Loucy (cell line): ENCODE measurements at regions not wholly inside any gene's neighbourhood (a gene's known extent, or its start where the extent isn't known, plus 50 kb on each side); places are given as distances from the start of the nearest gene placed in this dataset.

Experiments used
- H2AFZ ChIP-seq: fragments of 200-600 bp; sonication (generic); 2 replicates; pipeline ENCODE4 v1.6.0; 2016; ENCODE audit warnings: antibody characterized with exemption, mild to moderate bottlenecking, low read length, moderate library complexity
- H3F3A ChIP-seq: fragments of 200-600 bp; 2 replicates; pipeline ENCODE4 v1.6.0; 2016; ENCODE audit warnings: antibody characterized with exemption, low read depth, mild to moderate bottlenecking
- H3K27me3 ChIP-seq: fragments of 200-600 bp; sonication (generic); 2 replicates; pipeline ENCODE4 v1.6.1; 2014; ENCODE audit warnings: low read length, mild to moderate bottlenecking; ENCODE audit not compliant: insufficient read depth, poor library complexity, severe bottlenecking
- H3K36me3 ChIP-seq: fragments of 200-600 bp; sonication (generic); 2 replicates; pipeline ENCODE4 v1.6.1; 2016; ENCODE audit warnings: low read length; ENCODE audit not compliant: insufficient read depth
- H3K4me1 ChIP-seq: fragments of 200-600 bp; sonication (generic); 2 replicates; pipeline ENCODE4 v1.5.1; 2014; ENCODE audit warnings: low read length, mild to moderate bottlenecking; ENCODE audit not compliant: insufficient read depth, poor library complexity, severe bottlenecking
- H3K4me2 ChIP-seq: fragments of 200-600 bp; sonication (generic); 2 replicates; pipeline ENCODE4 v1.6.0; 2014; ENCODE audit warnings: antibody characterized with exemption, low read length, low read depth, mild to moderate bottlenecking; ENCODE audit not compliant: poor library complexity, severe bottlenecking
- H3K4me3 ChIP-seq: fragments of 200-600 bp; sonication (generic); 2 replicates; pipeline ENCODE4 v1.5.1; 2014; ENCODE audit warnings: low read length, mild to moderate bottlenecking, mixed read lengths; ENCODE audit not compliant: poor library complexity, severe bottlenecking
- H3K79me2 ChIP-seq: fragments of 200-600 bp; sonication (generic); 2 replicates; pipeline ENCODE4 v1.6.1; 2014; ENCODE audit warnings: low read length; ENCODE audit not compliant: insufficient read depth
- H3K9ac ChIP-seq: fragments of 200-600 bp; sonication (generic); 2 replicates; pipeline ENCODE4 v1.6.0; 2014; ENCODE audit warnings: mild to moderate bottlenecking, low read depth, low read length, moderate library complexity; ENCODE audit not compliant: poor library complexity, severe bottlenecking
- H3K9me2 ChIP-seq: fragments of 200-600 bp; sonication (generic); replicated peaks from 2 replicates; pipeline ENCODE4 v1.6.1; 2016; ENCODE audit warnings: low read depth, low read length, mixed read lengths
- H3K9me3 ChIP-seq: fragments of 200-600 bp; sonication (generic); 2 replicates; pipeline ENCODE4 v1.6.1; 2014; ENCODE audit warnings: mild to moderate bottlenecking, antibody characterized with exemption, low read length, low read depth; ENCODE audit not compliant: insufficient read depth
- H4K20me1 ChIP-seq: fragments of 200-600 bp; sonication (generic); 2 replicates; pipeline ENCODE4 v1.6.0; 2014; ENCODE audit warnings: antibody characterized with exemption, low read length, mild to moderate bottlenecking; ENCODE audit not compliant: insufficient read depth, poor library complexity, severe bottlenecking
- CTCF ChIP-seq: fragments of 200-600 bp; sonication (generic); conservative IDR thresholded peaks from 2 replicates; pipeline ENCODE4 v1.5.1; 2014; ENCODE audit warnings: mild to moderate bottlenecking, antibody characterized with exemption, low read length
- EZH2phosphoT487 ChIP-seq: fragments of 200-600 bp; IDR thresholded peaks from 2 replicates; pipeline ENCODE4 v1.6.1; 2018; ENCODE audit warnings: antibody characterized with exemption, mild to moderate bottlenecking, moderate library complexity, borderline replicate concordance

- TF ChIP-seq EZH2phosphoT487, result no peak
- no peak for TF ChIP-seq CTCF
Measured at GRCh38 chr9:13677801-13678200, 398.3 kb upstream of the MPDZ start.

DNA sequence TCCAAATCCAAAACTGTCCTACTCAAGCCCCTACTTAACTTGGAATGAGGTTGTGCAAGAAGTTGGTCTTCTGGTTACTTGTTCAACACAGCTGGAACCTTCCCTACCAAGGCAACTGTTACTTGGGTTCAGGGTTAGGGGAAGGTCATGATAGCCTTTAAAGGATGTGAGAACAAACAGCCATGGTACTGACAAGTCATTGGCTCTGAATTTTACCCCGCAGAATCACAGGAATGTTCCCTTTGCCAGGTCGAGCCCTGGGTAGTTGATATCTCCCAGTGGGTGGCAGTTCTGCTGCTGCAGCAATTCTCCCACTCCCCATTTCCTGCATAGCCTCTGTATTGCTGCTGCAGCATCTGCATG lies 396.1 kb upstream of the MPDZ start:
- Histone ChIP-seq H3K9me2 (no peaks in the 10 kb centered on the region), H4K20me1 (no peaks in the 10 kb centered on the region), H3K36me3 (no peaks in the 10 kb centered on the region), H2AFZ (no peak overlapping the region), H3K79me2 (no peaks in the 10 kb centered on the region), H3K4me1 (peaks cover 8% of the 10 kb centered on the region), H3K9ac (no peak overlapping the region), H3K4me2 (no peak overlapping the region), H3K4me3 (no peak overlapping the region), H3F3A (no peaks in the 10 kb centered on the region), H3K9me3 (no peaks in the 10 kb centered on the region), H3K27me3 (no peaks in the 10 kb centered on the region)
- TF ChIP-seq EZH2phosphoT487, result no peak
- no peak for TF ChIP-seq CTCF

More at GRCh38 chr9:13677801-13678200, 398.3 kb upstream of the MPDZ start:
- Histone ChIP-seq H4K20me1 (no peaks in the 10 kb centered on the region), H3K36me3 (no peaks in the 10 kb centered on the region), H3K79me2 (no peaks in the 10 kb centered on the region), H3K4me2 (no peak overlapping the region), H3K4me3 (no peak overlapping the region), H3K9ac (no peak overlapping the region), H3K9me3 (no peaks in the 10 kb centered on the region), H2AFZ (no peak overlapping the region), H3K9me2 (no peaks in the 10 kb centered on the region), H3F3A (no peaks in the 10 kb centered on the region), H3K27me3 (no peaks in the 10 kb centered on the region), H3K4me1 (peaks cover 1% of the 10 kb centered on the region)

- no peaks in the 10 kb centered on the region for H3F3A ChIP-seq
- H3K27me3 ChIP-seq, result no peaks in the 10 kb centered on the region
- no peak overlapping the region for H3K4me3 ChIP-seq
- H3K9ac ChIP-seq, result no peak overlapping the region
- H4K20me1 ChIP-seq, result no peaks in the 10 kb centered on the region
- peaks cover 8% of the 10 kb centered on the region for H3K4me1 ChIP-seq
- no peaks in the 10 kb centered on the region for H3K79me2 ChIP-seq
- TF ChIP-seq EZH2phosphoT487 (no peak), CTCF (no peak)
- no peaks in the 10 kb centered on the region for H3K36me3 ChIP-seq
- no peaks in the 10 kb centered on the region for H3K9me2 ChIP-seq
- no peak overlapping the region for H3K4me2 ChIP-seq
- H3K9me3 ChIP-seq, result no peaks in the 10 kb centered on the region
- H2AFZ ChIP-seq, result no peak overlapping the region
Measured at GRCh38 chr9:13674926-13675637, 395.6 kb upstream of the MPDZ start.
